ENCODE measurements at regions not wholly inside any gene's neighbourhood (a gene's known extent, or its start where the extent isn't known, plus 50 kb on each side); places are given as distances from the start of the nearest gene placed in this dataset.

- DNase-seq (ENCODE audit: low read depth in 3 of 3, low spot score in 2 of 3) = no peak
Measured at GRCh38 chr2:188039307-188039706, 252.4 kb upstream of the GULP1 start.

GRCh38 chr2:188042412-188042811, 249.3 kb upstream of the GULP1 start:
- no peak for DNase-seq (ENCODE audit: low read depth in 3 of 3, low spot score in 2 of 3)

GRCh38 chr2:188045016-188045415, 246.7 kb upstream of the GULP1 start:
- DNase-seq (ENCODE audit: low read depth in 3 of 3, low spot score in 2 of 3) = no peak

GRCh38 chr2:188046437-188046836, 245.2 kb upstream of the GULP1 start:
- DNase-seq (ENCODE audit: low read depth in 3 of 3, low spot score in 2 of 3) = no peak

- DNase-seq (ENCODE audit: low read depth in 3 of 3, low spot score in 2 of 3) = no peak
Measured at GRCh38 chr2:188047735-188048134, 243.9 kb upstream of the GULP1 start.

GRCh38 chr2:188050726-188051125, 240.9 kb upstream of the GULP1 start:
- DNase-seq (ENCODE audit: low read depth in 3 of 3, low spot score in 2 of 3) = peak in 1 of 3 donors; percentile 13

GRCh38 chr2:188051706-188052105, 240.0 kb upstream of the GULP1 start:
- DNase-seq (ENCODE audit: low read depth in 3 of 3, low spot score in 2 of 3) = no peak

GRCh38 chr2:188065386-188065785, 226.3 kb upstream of the GULP1 start:
- no peak for DNase-seq (ENCODE audit: low read depth in 3 of 3, low spot score in 2 of 3)

GRCh38 chr2:188068093-188068492, 223.6 kb upstream of the GULP1 start:
- DNase-seq (ENCODE audit: low read depth in 3 of 3, low spot score in 2 of 3) = no peak

GRCh38 chr2:188076149-188077056, 215.3 kb upstream of the GULP1 start:
- DNase-seq (ENCODE audit: low read depth in 3 of 3, low spot score in 2 of 3) = no peak

GRCh38 chr2:188077757-188078156, 213.9 kb upstream of the GULP1 start:
- no peak for DNase-seq (ENCODE audit: low read depth in 3 of 3, low spot score in 2 of 3)

- no peak for DNase-seq (ENCODE audit: low read depth in 3 of 3, low spot score in 2 of 3)
Measured at GRCh38 chr2:188078534-188078933, 213.1 kb upstream of the GULP1 start.

GRCh38 chr2:188079196-188079595, 212.5 kb upstream of the GULP1 start:
- no peak for DNase-seq (ENCODE audit: low read depth in 3 of 3, low spot score in 2 of 3)

- DNase-seq (ENCODE audit: low read depth in 3 of 3, low spot score in 2 of 3) = no peak
Measured at GRCh38 chr2:188085421-188085820, 206.3 kb upstream of the GULP1 start.

GRCh38 chr2:188089901-188090300, 201.8 kb upstream of the GULP1 start:
- DNase-seq (ENCODE audit: low read depth in 3 of 3, low spot score in 2 of 3) = no peak

GRCh38 chr2:188091220-188091619, 200.5 kb upstream of the GULP1 start:
- no peak for DNase-seq (ENCODE audit: low read depth in 3 of 3, low spot score in 2 of 3)

- DNase-seq (ENCODE audit: low read depth in 3 of 3, low spot score in 2 of 3) = no peak
Measured at GRCh38 chr2:188092734-188093133, 198.9 kb upstream of the GULP1 start.

GRCh38 chr2:188096910-188097309, 194.8 kb upstream of the GULP1 start:
- DNase-seq (ENCODE audit: low read depth in 3 of 3, low spot score in 2 of 3) = no peak

- DNase-seq (ENCODE audit: low read depth in 3 of 3, low spot score in 2 of 3) = no peak
Measured at GRCh38 chr2:188102881-188103280, 188.8 kb upstream of the GULP1 start.

GRCh38 chr2:188114014-188114413, 177.7 kb upstream of the GULP1 start:
- no peak for DNase-seq (ENCODE audit: low read depth in 3 of 3, low spot score in 2 of 3)

- no peak for DNase-seq (ENCODE audit: low read depth in 3 of 3, low spot score in 2 of 3)
Measured at GRCh38 chr2:188117706-188118105, 174.0 kb upstream of the GULP1 start.

- no peak for DNase-seq (ENCODE audit: low read depth in 3 of 3, low spot score in 2 of 3)
Measured at GRCh38 chr2:188118431-188118830, 173.2 kb upstream of the GULP1 start.

All from right renal cortex interstitium (tissue), 3 donors.